HG02970 (cell line): ENCODE measurements at regions not wholly inside any gene's neighbourhood (a gene's known extent, or its start where the extent isn't known, plus 50 kb on each side); places are given as distances from the start of the nearest gene placed in this dataset.

Experiments
- ATAC-seq: cut with Tn5 transposase; IDR thresholded peaks from one replicate; pipeline ENCODE4 v1.9.1; 2021; ENCODE audit warnings: mild to moderate bottlenecking, moderate library complexity, moderate number of reproducible peaks; ENCODE audit not compliant: unreplicated experiment, low FRiP score

- no peak for ATAC-seq
Measured at GRCh38 chr18:47552783-47553182, 301.3 kb upstream of the SKOR2 start.

- ATAC-seq: no peak
Measured at GRCh38 chr18:47550611-47551010, 299.2 kb upstream of the SKOR2 start.

GRCh38 chr18:47549021-47549540, 297.6 kb upstream of the SKOR2 start:
- ATAC-seq: no peak

- ATAC-seq: no peak
Measured at GRCh38 chr18:47547539-47548202, 296.2 kb upstream of the SKOR2 start.

GRCh38 chr18:47545613-47546012, 294.2 kb upstream of the SKOR2 start:
- no peak for ATAC-seq

- ATAC-seq: no peak
Measured at GRCh38 chr18:47543080-47543479, 291.6 kb upstream of the SKOR2 start.

GRCh38 chr18:47542551-47542950, 291.1 kb upstream of the SKOR2 start:
- ATAC-seq: no peak

- ATAC-seq: no peak
Measured at GRCh38 chr18:47531717-47532116, 280.3 kb upstream of the SKOR2 start.

- no peak for ATAC-seq
Measured at GRCh38 chr18:47530695-47531094, 279.2 kb upstream of the SKOR2 start.

- no peak for ATAC-seq
Measured at GRCh38 chr18:47528343-47528742, 276.9 kb upstream of the SKOR2 start.

GRCh38 chr18:47526147-47526546, 274.7 kb upstream of the SKOR2 start:
- ATAC-seq: no peak

GRCh38 chr18:47522359-47522758, 270.9 kb upstream of the SKOR2 start:
- no peak for ATAC-seq

- ATAC-seq: no peak
Measured at GRCh38 chr18:47520263-47520662, 268.8 kb upstream of the SKOR2 start.

- no peak for ATAC-seq
Measured at GRCh38 chr18:47519706-47520105, 268.2 kb upstream of the SKOR2 start.

- no peak for ATAC-seq
Measured at GRCh38 chr18:47519277-47519676, 267.8 kb upstream of the SKOR2 start.

- no peak for ATAC-seq
Measured at GRCh38 chr18:47513614-47514013, 262.2 kb upstream of the SKOR2 start.

- ATAC-seq: no peak
Measured at GRCh38 chr18:47512726-47513435, 261.4 kb upstream of the SKOR2 start.

- no peak for ATAC-seq
Measured at GRCh38 chr18:47512056-47512455, 260.6 kb upstream of the SKOR2 start.

- ATAC-seq: no peak
Measured at GRCh38 chr18:47510831-47511230, 259.4 kb upstream of the SKOR2 start.

GRCh38 chr18:47507651-47508050, 256.2 kb upstream of the SKOR2 start:
- ATAC-seq: no peak

- no peak for ATAC-seq
Measured at GRCh38 chr18:47506897-47507296, 255.4 kb upstream of the SKOR2 start.

- no peak for ATAC-seq
Measured at GRCh38 chr18:47501946-47502345, 250.5 kb upstream of the SKOR2 start.
